Activated B cell treated with CpG ODN at 0.5 μM for 24 hours (primary cell): ENCODE measurements at regions not wholly inside any gene's neighbourhood (a gene's known extent, or its start where the extent isn't known, plus 50 kb on each side); places are given as distances from the start of the nearest gene placed in this dataset.
"Not testable (repeated sequence)": the region's sequence is repeated elsewhere in the genome, so short reads cannot be mapped to it uniquely, and the experiment has no call there.

ENCODE experiments used
- ATAC-seq: fragments of 200-7000 bp; cut with Tn5 transposase; one replicate; pipeline ENCODE4 v1.10.0; 2021; ENCODE audit warnings: low read depth, mild to moderate bottlenecking, moderate library complexity
- CTCF ChIA-PET: fragments of 350-600 bp; sonication (Branson Sonifier 250); formaldehyde crosslinking; loops from one replicate; lab custom pipeline; 2021; ENCODE audit warnings: antibody characterized with exemption; lab: Charles Lee
- POLR2A ChIA-PET: fragments of 350-600 bp; sonication (Branson Sonifier 250); formaldehyde crosslinking; loops from one replicate; lab custom pipeline; 2021; ENCODE audit warnings: antibody characterized with exemption; lab: Charles Lee
- DNase-seq: peaks from one replicate; pipeline ENCODE4 v3.0.0; 2022
- H3K27ac Mint-ChIP-seq: one replicate; pipeline ENCODE4 v1.8.0; 2020; ENCODE audit warnings: mixed read lengths
- H3K27me3 Mint-ChIP-seq: one replicate; pipeline ENCODE4 v1.8.0; 2021; ENCODE audit warnings: mixed read lengths
- H3K36me3 Mint-ChIP-seq: one replicate; pipeline ENCODE4 v1.8.0; 2021; ENCODE audit warnings: low read depth, mixed read lengths
- H3K4me1 Mint-ChIP-seq: one replicate; pipeline ENCODE4 v1.8.0; 2021; ENCODE audit warnings: mixed read lengths
- H3K4me3 Mint-ChIP-seq: one replicate; pipeline ENCODE4 v1.8.0; 2020; ENCODE audit warnings: mild to moderate bottlenecking, mixed read lengths
- H3K9me3 Mint-ChIP-seq: one replicate; pipeline ENCODE4 v1.8.0; 2020; ENCODE audit warnings: mixed read lengths
- intact Hi-C: fragments of 100-400 bp; cut with micrococcal nuclease; formaldehyde crosslinking; loops from one replicate; pipeline ENCODE4 v1.15.1; 2024
- TF ChIP-seq, protein P1 (sequence below): fragments of 200-600 bp; IDR thresholded peaks from one replicate; pipeline ENCODE4 v1.8.0; 2022; ENCODE audit warnings: antibody characterized with exemption, mild to moderate bottlenecking

DNA sequence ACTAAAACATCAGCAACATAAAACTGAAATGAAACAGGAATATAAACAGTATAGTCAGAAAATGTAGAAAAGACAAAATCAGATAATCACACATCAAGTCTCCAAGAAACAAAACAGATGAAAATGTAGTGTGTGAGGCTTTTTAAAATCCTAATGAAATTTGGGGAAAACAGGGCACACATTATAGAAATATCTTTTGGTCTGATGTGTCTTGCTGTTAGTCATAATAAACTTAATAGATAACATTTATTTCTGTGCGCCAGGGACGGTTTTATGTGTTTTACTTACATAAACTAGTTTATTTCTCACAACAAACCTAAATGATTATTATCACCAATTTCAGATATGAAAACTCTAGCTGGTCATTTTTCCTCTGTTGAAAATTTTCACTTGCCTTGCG, 293.9 kb upstream of the GATB start:
- ATAC-seq (no peak), DNase-seq (no peak)
- Mint-ChIP-seq H3K27ac (no peak overlapping the region), H3K27me3 (peaks cover 27% of the 10 kb centered on the region), H3K4me1 (peaks cover 5% of the 10 kb centered on the region), H3K4me3 (no peak overlapping the region), H3K9me3 (peaks cover 14% of the 10 kb centered on the region), H3K36me3 (no peaks in the 10 kb centered on the region)
- CTCF ChIA-PET, result no interaction called here
- POLR2A ChIA-PET, result no interaction called here
- intact Hi-C loops, result no loop called here
- TF ChIP-seq, protein P1, sequence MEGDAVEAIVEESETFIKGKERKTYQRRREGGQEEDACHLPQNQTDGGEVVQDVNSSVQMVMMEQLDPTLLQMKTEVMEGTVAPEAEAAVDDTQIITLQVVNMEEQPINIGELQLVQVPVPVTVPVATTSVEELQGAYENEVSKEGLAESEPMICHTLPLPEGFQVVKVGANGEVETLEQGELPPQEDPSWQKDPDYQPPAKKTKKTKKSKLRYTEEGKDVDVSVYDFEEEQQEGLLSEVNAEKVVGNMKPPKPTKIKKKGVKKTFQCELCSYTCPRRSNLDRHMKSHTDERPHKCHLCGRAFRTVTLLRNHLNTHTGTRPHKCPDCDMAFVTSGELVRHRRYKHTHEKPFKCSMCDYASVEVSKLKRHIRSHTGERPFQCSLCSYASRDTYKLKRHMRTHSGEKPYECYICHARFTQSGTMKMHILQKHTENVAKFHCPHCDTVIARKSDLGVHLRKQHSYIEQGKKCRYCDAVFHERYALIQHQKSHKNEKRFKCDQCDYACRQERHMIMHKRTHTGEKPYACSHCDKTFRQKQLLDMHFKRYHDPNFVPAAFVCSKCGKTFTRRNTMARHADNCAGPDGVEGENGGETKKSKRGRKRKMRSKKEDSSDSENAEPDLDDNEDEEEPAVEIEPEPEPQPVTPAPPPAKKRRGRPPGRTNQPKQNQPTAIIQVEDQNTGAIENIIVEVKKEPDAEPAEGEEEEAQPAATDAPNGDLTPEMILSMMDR, result no peak

DNA sequence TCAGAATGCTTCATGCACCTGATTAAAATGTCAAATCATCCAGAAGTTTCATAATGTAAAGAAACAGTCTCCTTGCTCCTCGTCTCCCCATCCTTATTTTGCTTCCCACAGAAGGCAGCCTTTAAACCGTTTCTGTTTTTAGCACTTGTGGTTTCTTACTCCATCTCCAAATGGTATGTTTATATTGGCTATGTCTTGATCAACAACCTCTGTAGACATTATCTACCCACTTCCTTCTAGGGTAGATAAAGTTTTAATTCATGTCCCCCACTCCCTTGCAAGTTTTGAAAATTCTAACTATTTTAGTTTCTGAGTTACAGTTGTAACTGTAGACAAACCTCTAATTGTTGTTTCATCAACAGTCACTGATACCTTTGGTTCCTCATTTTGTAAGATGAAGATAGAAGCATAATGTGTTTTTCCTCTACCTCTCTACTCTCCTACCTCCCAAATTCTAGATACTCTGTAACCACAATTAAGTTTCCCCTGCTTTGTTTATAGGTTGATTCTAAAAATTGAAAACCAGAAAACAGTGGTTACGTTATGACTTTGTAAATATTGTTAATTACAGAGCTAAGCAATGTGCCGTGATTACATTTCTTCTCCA, 291.7 kb upstream of the GATB start:
- H3K27ac Mint-ChIP-seq, result no peak overlapping the region
- H3K9me3 Mint-ChIP-seq, result peaks cover 12% of the 10 kb centered on the region
- H3K4me3 Mint-ChIP-seq, result no peak overlapping the region
- DNase-seq (no peak), ATAC-seq (no peak)
- peaks cover 5% of the 10 kb centered on the region for H3K4me1 Mint-ChIP-seq
- peaks cover 33% of the 10 kb centered on the region for H3K27me3 Mint-ChIP-seq
- TF ChIP-seq, protein P1, result no peak
- intact Hi-C loops, result no loop called here
- ChIA-PET CTCF (no interaction called here), POLR2A (no interaction called here)
- H3K36me3 Mint-ChIP-seq, result no peaks in the 10 kb centered on the region

DNA sequence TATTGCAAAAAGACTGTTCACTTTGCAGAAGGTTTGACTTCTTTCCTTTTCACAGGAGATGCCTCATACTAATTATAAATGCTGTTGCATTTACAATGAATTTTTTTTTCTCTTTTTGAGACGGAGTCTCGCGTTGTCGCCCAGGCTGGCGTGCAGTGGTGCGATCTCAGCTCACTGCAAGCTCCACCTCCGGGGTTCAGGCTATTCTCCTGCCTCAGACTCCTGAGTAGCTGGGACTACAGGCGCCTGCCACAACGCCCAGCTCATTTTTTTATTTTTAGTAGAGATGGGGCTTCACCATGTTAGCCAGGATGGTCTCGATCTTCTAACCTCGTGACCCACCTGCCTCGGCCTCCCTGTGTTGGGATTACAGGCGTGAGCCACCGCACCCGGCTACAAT, 290.5 kb upstream of the GATB start:
- POLR2A ChIA-PET, CTCF ChIA-PET, H3K4me1 Mint-ChIP-seq, ATAC-seq, H3K27ac Mint-ChIP-seq, H3K4me3 Mint-ChIP-seq, intact Hi-C loops, DNase-seq, H3K36me3 Mint-ChIP-seq, H3K9me3 Mint-ChIP-seq: not testable (repeated sequence)
- peaks cover 30% of the 10 kb centered on the region for H3K27me3 Mint-ChIP-seq

DNA sequence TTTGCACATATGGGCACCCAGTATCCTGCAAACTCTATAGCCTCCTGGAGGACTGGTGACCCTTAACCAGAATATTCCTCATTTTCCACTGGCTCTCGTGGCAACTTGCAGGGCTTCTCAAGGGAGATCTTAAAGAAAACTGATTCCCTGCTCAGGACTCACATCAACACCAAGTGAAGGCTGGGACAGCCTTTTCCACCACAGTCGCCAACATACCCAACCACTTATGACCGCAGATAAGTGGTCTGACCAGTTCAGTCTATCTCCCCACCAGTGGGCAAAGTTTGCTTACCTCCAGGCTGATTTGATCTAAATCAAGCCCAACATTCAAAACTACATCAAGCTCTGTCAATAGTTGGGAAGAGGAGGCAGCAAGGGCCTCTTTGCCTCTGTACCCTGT, 289.3 kb upstream of the GATB start:
- H3K27ac Mint-ChIP-seq, result no peak overlapping the region
- DNase-seq (no peak), ATAC-seq (no peak)
- peaks cover 17% of the 10 kb centered on the region for H3K4me1 Mint-ChIP-seq
- ChIA-PET POLR2A (no interaction called here), CTCF (no interaction called here)
- no peak overlapping the region for H3K4me3 Mint-ChIP-seq
- TF ChIP-seq, protein P1, result no peak
- H3K36me3 Mint-ChIP-seq, result no peaks in the 10 kb centered on the region
- H3K9me3 Mint-ChIP-seq, result no peaks in the 10 kb centered on the region
- intact Hi-C loops, result no loop called here
- H3K27me3 Mint-ChIP-seq, result peaks cover 33% of the 10 kb centered on the region

DNA sequence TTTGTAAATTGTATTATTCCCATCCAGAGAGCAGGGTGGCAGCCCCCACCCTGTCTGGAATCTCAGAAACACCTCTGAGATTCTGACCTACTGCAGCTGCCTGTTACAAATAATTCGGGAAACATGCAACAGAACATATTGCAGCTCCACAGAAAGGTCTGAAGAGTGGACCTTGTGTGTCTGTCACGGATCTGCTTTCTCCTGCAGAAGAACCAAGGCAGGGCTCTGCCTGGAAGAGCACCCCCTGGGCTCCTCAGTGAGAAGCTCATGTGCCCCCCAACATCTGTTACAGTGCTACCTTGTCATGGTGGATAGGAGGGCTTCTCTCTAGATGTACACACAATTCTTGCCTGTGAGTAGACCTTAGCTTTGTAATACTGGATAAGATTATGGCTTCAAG, 286.6 kb upstream of the GATB start:
- H3K4me3 Mint-ChIP-seq, result no peak overlapping the region
- ATAC-seq, result no peak

More for the DNA sequence above, 286.6 kb upstream of the GATB start:
- peaks cover 42% of the 10 kb centered on the region for H3K27me3 Mint-ChIP-seq
- POLR2A ChIA-PET, result no interaction called here
- H3K9me3 Mint-ChIP-seq, result no peaks in the 10 kb centered on the region
- intact Hi-C loops, result no loop called here
- H3K4me1 Mint-ChIP-seq, result peaks cover 13% of the 10 kb centered on the region
- H3K27ac Mint-ChIP-seq, result no peak overlapping the region
- TF ChIP-seq, protein P1, result no peak
- CTCF ChIA-PET, result no interaction called here
- DNase-seq, result no peak
- no peaks in the 10 kb centered on the region for H3K36me3 Mint-ChIP-seq
